Amygdala (tissue), 56 donors: ENCODE measurements at regions not wholly inside any gene's neighbourhood (a gene's known extent, or its start where the extent isn't known, plus 50 kb on each side); places are given as distances from the start of the nearest gene placed in this dataset.
"Not testable (repeated sequence)": the region's sequence is repeated elsewhere in the genome, so short reads cannot be mapped to it uniquely, and the experiment has no call there.

ENCODE experiments used
- DNase-seq, 56 donors: peaks; one replicate each; lab custom pipeline; 2025; lab: John Stamatoyannopoulos, UW

DNA sequence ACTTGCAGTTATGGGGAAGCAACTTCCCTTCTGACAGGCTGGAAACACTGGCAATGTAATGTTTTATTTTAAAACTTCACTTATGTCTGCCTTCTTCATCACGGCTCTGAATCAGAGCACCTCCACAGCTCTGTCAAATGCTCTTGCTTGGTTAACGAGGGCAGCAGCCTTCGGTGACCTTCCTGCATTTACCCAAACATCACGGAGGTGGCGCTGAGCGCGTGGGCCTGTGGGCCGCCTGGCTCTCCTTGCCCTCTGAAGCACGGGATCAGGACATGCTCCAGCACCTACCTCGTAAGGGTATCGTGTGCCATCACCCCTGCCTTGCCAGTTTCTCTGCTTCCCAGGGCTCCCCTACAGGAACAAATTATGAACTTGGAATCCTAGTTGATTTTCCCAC is 310.0 kb downstream of the TEX29 start:
- no peak for DNase-seq

DNA sequence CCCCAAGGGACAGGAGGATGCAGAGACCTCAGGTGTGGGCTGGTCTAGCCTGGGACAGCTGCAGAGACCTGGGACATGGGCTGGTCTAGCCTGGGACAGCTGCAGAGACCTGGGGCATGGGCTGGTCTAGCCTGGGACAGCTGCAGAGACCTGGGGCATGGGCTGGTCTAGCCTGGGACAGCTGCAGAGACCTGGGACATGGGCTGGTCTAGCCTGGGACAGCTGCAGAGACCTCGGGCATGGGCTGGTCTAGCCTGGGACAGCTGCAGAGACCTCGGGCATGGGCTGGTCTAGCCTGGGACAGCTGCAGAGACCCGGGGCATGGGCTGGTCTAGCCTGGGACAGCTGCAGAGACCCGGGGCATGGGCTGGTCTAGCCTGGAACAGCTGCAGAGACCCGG is 310.8 kb downstream of the TEX29 start:
- not testable (repeated sequence) for DNase-seq

DNA sequence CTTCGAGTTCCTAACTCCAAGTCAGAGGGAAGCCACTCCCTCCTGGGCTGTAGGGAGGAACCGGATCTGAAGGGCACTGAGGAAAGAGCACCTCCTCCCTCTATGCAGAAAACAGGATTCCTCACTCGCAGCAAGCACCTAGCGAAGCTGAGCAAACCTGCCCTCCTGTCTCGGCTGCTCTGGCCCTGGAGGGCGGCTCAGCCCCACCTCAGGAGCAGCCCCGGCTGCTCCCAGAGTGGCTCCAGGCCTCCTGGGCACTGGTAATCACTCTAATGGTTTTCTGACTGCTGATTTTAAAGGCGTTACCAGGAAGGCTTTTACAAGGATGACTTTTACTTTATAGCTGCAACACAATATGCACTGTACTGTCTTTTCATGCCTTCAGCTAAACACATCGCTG is 312.5 kb downstream of the TEX29 start:
- DNase-seq: no peak

- DNase-seq: no peak
Measured at GRCh38 chr13:111633401-111633800, 313.0 kb downstream of the TEX29 start.

- DNase-seq: no peak
Measured at GRCh38 chr13:111634410-111634809, 314.0 kb downstream of the TEX29 start.

DNA sequence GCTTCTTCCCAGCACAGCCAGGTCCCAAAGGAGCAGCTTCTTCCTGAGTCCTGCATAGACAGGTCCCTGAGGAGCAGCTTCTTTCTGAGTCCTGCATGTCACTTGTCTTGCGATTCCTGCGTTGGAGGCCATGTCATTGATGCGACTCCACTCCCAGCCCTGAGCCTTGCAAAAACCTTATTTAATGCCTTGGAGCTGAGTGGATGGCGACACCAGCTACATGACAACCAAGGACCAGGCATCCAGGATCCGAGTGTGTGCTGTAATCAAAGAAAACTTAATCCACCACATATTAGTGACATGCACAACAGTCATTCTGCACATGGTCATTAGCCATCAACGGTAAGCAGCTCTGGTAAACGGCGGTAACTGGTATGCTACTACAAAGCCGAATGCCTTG is 315.8 kb downstream of the TEX29 start:
- no peak for DNase-seq

DNA sequence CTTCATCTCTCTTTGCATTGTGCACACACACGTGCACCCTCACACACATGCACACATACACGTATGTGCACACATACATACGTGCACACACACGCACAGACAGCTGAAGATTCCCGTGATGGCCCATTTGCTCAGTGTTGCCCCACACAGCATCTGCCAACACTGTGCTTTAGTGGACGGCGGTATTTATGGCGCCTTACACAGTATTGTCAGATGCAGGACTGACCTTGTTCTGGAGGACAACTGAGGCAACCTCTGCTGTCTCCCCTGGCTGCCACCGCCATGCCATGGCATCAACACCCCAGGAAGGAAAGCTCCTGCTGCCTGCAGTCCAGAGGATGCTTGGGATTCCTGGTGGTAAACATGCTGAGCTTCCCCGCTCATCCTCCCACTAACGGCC is 316.4 kb downstream of the TEX29 start:
- DNase-seq: no peak

GRCh38 chr13:111637365-111637764 is 316.9 kb downstream of the TEX29 start:
- DNase-seq: no peak

DNA sequence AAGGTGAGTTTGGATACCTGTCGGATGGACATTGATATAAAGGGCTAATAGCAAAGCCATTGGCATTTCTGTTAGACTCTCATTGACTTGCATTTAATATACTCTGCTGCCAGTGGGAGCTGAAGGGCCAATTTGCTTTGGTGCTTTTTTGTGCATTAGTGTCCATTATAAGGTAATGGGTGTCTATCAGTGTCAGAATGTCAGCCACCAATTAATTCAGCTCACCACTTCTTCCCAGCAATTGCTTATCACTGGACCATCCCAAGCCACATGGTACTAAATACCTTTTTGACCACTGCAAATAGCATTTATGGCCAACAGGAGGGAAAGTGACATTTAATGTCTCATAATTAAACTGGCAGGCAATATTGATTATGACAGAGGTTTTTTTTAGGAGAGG is 317.8 kb downstream of the TEX29 start:
- DNase-seq: no peak

DNA sequence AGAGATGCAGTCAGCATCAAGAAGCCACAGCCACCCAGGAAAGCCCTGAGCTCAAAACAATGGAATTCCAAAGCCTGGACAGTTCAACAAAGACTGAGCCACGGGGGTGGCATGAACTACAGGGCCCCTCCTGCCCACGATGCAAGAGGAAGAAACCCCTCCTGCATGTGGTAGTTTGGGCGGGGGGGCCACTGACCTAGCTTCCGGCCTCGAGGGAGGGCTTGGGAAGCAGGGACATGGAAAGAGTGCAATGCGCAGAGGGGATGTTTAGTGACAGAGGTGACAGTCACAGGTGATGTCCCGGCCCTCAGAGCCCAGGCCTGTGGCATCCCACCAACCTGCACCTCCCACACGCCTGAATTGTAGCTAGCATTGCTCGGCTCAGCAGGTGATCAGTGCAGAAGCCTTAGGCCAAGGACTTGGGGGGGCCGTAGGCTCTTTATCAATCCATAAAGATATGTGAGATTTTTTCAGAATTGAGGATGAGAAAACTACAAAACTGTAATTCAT is 318.8 kb downstream of the TEX29 start:
- no peak for DNase-seq

DNA sequence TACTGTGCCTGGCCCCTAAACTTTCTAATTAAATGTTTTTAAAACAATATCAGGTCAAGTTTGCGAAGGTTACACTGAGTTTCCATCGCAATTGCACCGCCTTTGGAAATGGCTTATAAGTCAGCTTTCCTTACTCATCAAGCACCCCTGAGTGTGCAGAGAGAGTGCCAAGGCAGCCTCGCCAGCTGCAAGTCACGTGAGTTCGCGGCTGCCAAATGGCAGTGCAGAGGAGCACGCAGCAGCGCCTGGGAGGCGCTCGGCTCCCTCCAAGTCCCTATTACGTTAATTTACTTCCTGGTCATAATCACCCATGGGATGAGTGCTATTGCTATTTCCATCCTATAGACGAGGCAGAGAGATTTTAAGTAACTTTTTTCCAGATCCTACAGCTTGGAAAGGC is 319.6 kb downstream of the TEX29 start:
- DNase-seq: peak in 18 of 56 donors; percentile 11 to 66 (median 39)

- DNase-seq: no peak
Measured at GRCh38 chr13:111640476-111640875, 320.0 kb downstream of the TEX29 start.

DNA sequence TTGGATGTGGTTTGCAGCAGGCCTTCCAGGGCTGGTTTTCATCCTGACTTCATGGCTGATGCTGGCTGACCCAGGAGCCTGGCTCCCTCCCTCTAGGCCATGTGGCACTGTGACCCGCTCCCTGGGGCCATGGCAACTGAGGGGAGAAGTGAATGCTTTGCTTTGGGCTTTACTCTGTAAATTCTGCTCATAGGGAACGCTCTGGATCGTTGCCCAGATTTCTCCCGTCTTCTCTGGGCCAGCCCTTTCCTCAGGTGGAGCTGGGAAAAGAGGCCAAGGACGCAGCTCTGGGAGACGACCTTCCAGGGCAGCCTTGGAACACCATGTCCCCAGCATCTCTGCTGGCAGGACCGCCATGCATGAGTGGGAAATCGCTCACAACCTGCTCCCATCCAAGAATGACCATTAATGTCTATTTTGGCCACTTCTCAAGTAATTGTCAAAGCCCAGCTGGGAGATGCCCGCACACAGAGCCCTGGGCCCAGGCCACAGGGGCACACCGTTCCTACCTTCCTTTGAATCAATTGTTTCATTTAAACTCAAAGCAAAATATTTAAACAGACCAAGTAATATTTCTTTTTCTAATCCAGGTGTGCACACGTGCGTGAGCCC is 321.8 kb downstream of the TEX29 start:
- DNase-seq: no peak

DNA sequence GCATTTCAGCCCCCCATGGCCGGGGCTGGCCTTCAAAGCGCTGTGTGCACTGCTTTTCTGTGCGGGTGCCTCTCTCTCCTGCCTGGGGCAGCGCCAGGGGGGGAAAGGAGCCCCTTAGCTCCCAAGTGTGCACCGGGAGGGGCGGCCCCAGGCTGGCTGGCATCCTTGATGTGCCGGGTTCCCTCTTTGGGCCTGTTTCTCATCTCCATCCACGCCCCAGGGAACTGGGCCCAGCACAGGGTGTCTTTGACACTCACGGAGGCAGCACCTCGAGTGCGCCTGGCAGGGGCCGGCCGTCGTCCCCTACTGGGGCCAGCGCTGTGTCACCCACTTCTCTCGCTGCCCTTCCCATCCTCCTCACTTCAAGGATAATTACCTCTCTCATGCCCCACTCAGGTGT is 324.3 kb downstream of the TEX29 start:
- no peak for DNase-seq

DNA sequence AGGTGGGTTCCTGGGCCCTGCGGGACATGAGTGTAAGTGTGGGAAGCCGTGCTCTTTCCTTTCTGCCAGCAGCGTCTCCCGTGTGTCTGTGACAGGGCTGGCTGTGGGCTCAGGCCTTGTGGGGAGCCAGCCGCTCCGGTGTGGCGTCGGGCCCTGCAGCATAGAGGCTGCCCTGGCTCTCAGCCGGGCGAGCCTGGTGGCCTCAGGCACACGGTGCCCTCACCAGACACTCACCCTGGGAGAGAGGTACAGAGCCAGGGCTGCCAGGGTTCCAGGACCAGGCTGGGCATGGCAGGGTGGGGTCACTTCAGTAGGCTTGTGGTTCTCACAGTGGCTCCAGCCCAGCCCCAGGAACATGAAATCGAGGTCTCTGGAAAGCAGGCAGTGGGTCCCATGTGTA is 324.8 kb downstream of the TEX29 start:
- no peak for DNase-seq

- DNase-seq: no peak
Measured at GRCh38 chr13:111645598-111646455, 325.4 kb downstream of the TEX29 start.

GRCh38 chr13:111646456-111646855 is 326.0 kb downstream of the TEX29 start:
- no peak for DNase-seq

GRCh38 chr13:111648885-111649284 is 328.4 kb downstream of the TEX29 start:
- DNase-seq: no peak

DNA sequence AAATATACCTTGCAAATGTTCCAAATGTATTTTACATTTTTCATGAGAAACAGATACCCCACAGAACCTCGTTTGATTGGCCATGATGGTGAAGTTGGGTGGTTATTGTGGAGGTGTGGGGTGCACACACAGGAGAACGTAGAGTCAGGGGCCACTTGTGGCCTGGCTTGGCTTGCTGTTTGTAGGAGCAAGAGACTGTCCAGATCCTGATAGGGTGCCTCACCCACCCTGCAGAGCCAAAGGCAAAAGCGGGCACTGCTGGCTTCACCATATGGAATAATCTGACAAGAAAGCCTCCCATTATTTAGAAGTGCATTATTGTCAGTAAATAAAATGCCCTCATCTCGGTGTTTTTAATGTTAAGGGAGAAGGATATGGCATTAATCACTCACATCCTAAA is 330.2 kb downstream of the TEX29 start:
- no peak for DNase-seq

DNA sequence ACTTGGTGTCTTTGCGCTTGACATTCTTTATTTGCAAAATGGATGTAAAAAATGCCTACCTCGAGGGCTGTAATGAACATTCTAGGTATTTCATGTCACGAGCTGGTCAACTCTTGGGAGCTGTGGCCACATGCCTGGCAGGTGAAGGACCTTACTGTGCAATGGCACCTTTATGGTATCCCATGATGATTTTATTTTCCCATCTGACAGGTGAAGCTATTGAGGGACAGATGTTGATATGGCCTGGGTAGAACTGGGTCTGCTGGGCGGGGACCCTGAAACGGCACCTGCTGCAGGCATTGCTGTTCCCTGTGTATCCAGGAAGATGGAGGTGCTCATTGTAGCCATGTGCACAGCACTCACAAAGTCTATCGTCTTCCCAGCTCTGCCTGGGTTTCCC is 332.2 kb downstream of the TEX29 start:
- no peak for DNase-seq

DNA sequence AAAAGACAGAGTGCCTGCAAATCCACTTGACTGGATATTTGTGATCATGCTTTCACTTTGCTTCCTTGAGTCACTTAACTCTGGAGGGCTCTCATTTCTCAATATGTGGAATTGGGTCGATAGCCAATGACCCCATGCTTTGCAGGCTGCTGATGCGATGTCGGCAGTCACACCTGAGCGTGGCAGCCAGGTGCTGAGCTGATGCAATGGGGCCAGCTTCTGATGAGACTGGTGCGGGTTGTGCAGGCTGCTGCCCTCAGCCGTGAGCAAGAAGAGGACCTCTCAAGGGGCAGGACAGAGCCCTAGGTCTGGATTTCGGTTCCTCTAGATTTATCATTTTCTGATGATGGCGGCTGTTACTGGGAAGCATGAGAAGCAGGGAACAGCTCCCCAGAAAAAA is 334.1 kb downstream of the TEX29 start:
- no peak for DNase-seq

DNA sequence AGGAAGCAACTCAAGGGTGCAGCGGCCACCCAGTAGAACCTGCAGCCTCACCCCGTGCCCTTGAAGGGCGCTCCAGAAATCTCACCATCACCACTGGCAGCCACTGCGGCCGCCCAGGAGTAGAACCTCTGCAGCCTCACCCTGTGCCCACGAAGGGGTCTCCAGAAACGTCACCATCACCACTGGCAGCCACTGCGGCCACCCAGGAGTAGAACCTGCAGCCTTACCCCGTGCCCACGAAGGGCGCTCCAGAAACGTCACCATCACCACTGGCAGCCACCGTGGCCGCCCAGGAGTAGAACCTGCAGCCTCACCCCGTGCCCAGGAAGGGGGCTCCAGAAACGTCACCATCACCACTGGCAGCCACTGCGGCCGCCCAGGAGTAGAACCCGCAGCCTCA is 336.0 kb downstream of the TEX29 start:
- DNase-seq: no peak
